LNCaP clone FGC (cell line): ENCODE measurements at regions not wholly inside any gene's neighbourhood (a gene's known extent, or its start where the extent isn't known, plus 50 kb on each side); places are given as distances from the start of the nearest gene placed in this dataset.

Experiments used
- DNase-seq: peaks from one replicate; pipeline ENCODE4 v3.0.0-alpha.2; 2011; ENCODE audit warnings: low read depth
- H3K4me3 ChIP-seq: 2 replicates; pipeline ENCODE4 v1.5.1; 2011; ENCODE audit warnings: mild to moderate bottlenecking, low read depth, low read length, control low read depth
- CTCF ChIP-seq: IDR thresholded peaks from 2 replicates; pipeline ENCODE4 v1.5.1; 2012; ENCODE audit warnings: mild to moderate bottlenecking; ENCODE audit not compliant: control insufficient read depth, insufficient read depth; ENCODE audit errors: extremely low read depth

DNA sequence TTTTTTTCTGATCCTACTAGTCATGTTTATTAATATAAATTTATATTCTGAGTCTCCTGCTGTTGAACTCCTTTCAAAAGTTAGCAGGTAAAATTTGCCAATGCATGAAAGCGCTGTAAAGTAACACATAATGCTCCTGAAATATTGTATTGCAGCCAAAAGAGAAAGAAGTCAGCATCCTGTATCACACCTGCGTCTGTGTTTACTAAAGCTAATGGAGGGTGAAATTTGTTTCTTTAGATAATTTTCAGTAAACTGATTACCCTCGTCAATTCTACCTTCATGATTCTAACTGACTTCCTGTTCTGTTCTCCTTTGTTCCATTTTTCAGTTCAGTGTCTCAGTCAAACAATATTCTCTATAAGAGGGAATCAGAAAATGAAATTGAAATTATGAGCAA, 415.4 kb downstream of the CDH9 start:
- H3K4me3 ChIP-seq = no peak overlapping the region
- TF ChIP-seq CTCF = no peak
- no peak for DNase-seq

- DNase-seq = no peak
- no peak for TF ChIP-seq CTCF
- no peak overlapping the region for H3K4me3 ChIP-seq
Observed at GRCh38 chr5:26610577-26610976, 427.8 kb downstream of the CDH9 start.

DNA sequence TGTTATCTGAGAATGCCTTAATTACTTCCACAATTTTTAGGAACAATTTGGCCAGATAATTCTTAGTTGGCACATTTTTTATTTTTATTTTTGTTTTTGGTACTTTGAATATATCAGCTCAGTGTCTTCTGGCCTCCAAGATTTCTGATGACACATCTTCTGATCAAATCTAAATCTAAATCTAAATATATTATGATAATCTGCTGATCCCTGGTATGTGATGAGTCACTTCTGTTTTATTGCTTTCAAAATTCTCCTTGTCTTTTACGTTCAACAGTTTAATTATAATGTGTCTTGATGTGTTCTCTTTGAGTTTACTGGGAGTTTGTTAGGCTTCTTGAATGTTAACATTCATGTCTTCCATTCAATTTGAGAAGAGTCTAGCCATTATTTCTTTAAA, 436.8 kb downstream of the CDH9 start:
- no peak overlapping the region for H3K4me3 ChIP-seq
- DNase-seq = no peak
- TF ChIP-seq CTCF = no peak

GRCh38 chr5:26582350-26583045, 455.9 kb downstream of the CDH9 start:
- no peak for DNase-seq
- TF ChIP-seq CTCF = no peak
- H3K4me3 ChIP-seq = no peak overlapping the region

GRCh38 chr5:26579712-26580111, 458.7 kb downstream of the CDH9 start:
- peak; percentile 79 for DNase-seq
- no peak overlapping the region for H3K4me3 ChIP-seq

GRCh38 chr5:26578002-26578401, 460.4 kb downstream of the CDH9 start:
- H3K4me3 ChIP-seq = no peak overlapping the region
- no peak for TF ChIP-seq CTCF
- peak; percentile 81 for DNase-seq

More at GRCh38 chr5:26579712-26580111, 458.7 kb downstream of the CDH9 start:
- no peak for TF ChIP-seq CTCF

GRCh38 chr5:26572480-26572879, 465.9 kb downstream of the CDH9 start:
- H3K4me3 ChIP-seq = no peak overlapping the region
- TF ChIP-seq CTCF = no peak
- DNase-seq = no peak
